ENCODE measurements at regions not wholly inside any gene's neighbourhood (a gene's known extent, or its start where the extent isn't known, plus 50 kb on each side); places are given as distances from the start of the nearest gene placed in this dataset.

DNA sequence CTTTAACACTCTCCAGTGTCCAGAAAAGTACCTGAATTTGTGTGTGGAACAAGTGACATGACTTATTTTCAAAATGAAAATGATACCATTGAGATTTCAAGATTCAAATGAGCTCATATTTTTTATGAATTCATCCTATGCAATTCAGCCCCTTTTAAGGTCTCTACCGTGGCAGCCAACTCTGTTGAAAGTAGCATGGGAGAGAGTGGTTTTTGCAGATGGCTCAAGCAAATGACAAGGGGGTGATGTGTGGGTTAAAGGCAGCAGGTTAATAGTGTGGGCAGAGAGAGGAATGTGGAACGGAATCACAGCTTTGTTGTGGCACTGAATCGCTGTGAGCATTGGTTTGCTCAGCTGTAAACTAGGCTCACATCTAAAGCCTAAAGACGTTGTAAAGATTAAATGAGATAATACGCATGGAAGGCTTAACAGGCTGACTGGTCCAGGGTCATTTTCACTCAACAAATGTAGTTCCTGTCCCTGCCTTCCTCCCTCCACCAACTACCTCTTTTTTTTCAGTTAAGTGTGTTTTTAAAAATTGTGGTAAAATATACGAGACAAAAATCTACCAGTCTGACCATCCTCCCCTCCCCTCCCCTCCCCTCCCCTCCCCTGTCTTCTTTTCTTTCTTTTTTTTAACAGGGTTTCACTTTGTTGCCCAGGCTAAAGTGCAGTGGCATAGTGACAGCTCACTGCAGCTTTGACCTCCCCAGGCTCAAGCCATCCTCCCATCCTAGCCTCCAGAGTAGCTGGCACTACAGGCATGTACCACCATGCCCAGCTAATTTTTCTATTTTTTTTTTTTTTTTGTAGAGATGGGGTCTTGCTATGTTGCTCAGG is 114.7 kb upstream of the ZNF217 start:
- no peaks in the 10 kb centered on the region for H3K36me3 ChIP-seq
- H3K4me1 ChIP-seq = peaks cover 35% of the 10 kb centered on the region
- peak; percentile 16 for DNase-seq (ENCODE audit: low spot score)
- H3K4me1 Mint-ChIP-seq = peaks cover 31% of the 10 kb centered on the region
- H3K27me3 Mint-ChIP-seq (ENCODE audit: insufficient read depth, low read depth) = no peaks in the 10 kb centered on the region
- no peaks in the 10 kb centered on the region for H3K9me3 Mint-ChIP-seq
- peaks cover 32% of the 10 kb centered on the region for H3F3A ChIP-seq (ENCODE audit: low read depth)
- no peak overlapping the region for H3K4me2 ChIP-seq
- no peaks in the 10 kb centered on the region for H3K9me3 ChIP-seq (ENCODE audit: low read depth)
- H3K79me2 ChIP-seq (ENCODE audit: low read depth) = no peaks in the 10 kb centered on the region
- H3K4me3 ChIP-seq = no peak overlapping the region
- H3K27ac ChIP-seq = no peak overlapping the region
- H3K27me3 ChIP-seq = no peaks in the 10 kb centered on the region
- TF ChIP-seq EZH2 (IDR thresholded peaks at IDR 0.05) = no peak
- TF ChIP-seq EZH2phosphoT487 (IDR thresholded peaks at IDR 0.05) = no peak
- TF ChIP-seq, protein P1, sequence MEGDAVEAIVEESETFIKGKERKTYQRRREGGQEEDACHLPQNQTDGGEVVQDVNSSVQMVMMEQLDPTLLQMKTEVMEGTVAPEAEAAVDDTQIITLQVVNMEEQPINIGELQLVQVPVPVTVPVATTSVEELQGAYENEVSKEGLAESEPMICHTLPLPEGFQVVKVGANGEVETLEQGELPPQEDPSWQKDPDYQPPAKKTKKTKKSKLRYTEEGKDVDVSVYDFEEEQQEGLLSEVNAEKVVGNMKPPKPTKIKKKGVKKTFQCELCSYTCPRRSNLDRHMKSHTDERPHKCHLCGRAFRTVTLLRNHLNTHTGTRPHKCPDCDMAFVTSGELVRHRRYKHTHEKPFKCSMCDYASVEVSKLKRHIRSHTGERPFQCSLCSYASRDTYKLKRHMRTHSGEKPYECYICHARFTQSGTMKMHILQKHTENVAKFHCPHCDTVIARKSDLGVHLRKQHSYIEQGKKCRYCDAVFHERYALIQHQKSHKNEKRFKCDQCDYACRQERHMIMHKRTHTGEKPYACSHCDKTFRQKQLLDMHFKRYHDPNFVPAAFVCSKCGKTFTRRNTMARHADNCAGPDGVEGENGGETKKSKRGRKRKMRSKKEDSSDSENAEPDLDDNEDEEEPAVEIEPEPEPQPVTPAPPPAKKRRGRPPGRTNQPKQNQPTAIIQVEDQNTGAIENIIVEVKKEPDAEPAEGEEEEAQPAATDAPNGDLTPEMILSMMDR (IDR thresholded peaks at IDR 0.05) = no peak
- no peaks in the 10 kb centered on the region for H4K20me1 ChIP-seq (ENCODE audit: low read depth)
- no peak overlapping the region for H3K9ac ChIP-seq
- no peak overlapping the region for H3K4me3 Mint-ChIP-seq
- H2AFZ ChIP-seq (replicated peaks) = no peak overlapping the region
- H3K27ac Mint-ChIP-seq = peak overlapping the region; percentile 98
- H3K36me3 Mint-ChIP-seq = no peaks in the 10 kb centered on the region

DNA sequence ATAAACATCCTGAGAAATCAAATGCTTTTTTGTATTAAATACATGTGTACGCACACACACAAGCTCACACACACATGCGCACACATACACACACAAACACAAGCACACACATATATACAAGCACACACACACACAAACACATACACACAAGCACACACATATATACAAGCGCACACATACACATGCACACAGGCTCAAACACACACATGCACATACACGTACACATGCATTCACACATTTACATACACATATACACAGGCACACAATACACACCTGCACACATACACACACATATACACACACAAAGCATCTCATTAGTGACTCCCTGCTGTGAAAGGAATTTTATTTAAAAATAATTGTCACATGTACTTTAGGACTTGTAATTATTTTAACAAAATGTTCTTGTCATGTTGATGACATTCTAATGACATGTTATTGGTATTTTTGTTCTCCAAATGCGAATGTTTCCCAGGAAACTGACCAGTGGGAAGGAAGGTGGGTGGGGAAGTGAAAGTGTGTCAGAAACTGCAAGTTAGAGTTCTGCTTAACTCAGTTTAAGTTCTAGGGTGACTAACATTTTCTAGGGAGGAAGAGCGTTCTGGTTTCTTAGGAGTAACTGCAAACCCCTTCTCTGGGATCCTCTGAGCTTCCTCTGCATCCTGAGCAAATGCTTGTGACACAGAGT is 113.9 kb upstream of the ZNF217 start:
- TF ChIP-seq EZH2 (IDR thresholded peaks at IDR 0.05) (no peak), EZH2phosphoT487 (IDR thresholded peaks at IDR 0.05) (no peak)
- TF ChIP-seq, protein P1 (IDR thresholded peaks at IDR 0.05) = no peak
- Histone ChIP-seq H3K4me2 (no peak overlapping the region), H3F3A (ENCODE audit: low read depth) (peaks cover 28% of the 10 kb centered on the region), H3K9ac (no peak overlapping the region), H3K36me3 (no peaks in the 10 kb centered on the region), H2AFZ (replicated peaks) (peak overlapping the region; percentile 83), H3K79me2 (ENCODE audit: low read depth) (no peaks in the 10 kb centered on the region), H3K4me1 (peaks cover 27% of the 10 kb centered on the region), H3K4me3 (no peak overlapping the region), H4K20me1 (ENCODE audit: low read depth) (no peaks in the 10 kb centered on the region), H3K9me3 (ENCODE audit: low read depth) (no peaks in the 10 kb centered on the region), H3K27ac (peak overlapping the region; percentile 31), H3K27me3 (no peaks in the 10 kb centered on the region)
- peak overlapping the region; percentile 98 for H3K27ac Mint-ChIP-seq
- H3K27me3 Mint-ChIP-seq (ENCODE audit: insufficient read depth, low read depth) = no peaks in the 10 kb centered on the region
- no peaks in the 10 kb centered on the region for H3K9me3 Mint-ChIP-seq
- H3K4me1 Mint-ChIP-seq = peaks cover 31% of the 10 kb centered on the region
- H3K36me3 Mint-ChIP-seq = no peaks in the 10 kb centered on the region
- no peak overlapping the region for H3K4me3 Mint-ChIP-seq
- no peak for DNase-seq (ENCODE audit: low spot score)

DNA sequence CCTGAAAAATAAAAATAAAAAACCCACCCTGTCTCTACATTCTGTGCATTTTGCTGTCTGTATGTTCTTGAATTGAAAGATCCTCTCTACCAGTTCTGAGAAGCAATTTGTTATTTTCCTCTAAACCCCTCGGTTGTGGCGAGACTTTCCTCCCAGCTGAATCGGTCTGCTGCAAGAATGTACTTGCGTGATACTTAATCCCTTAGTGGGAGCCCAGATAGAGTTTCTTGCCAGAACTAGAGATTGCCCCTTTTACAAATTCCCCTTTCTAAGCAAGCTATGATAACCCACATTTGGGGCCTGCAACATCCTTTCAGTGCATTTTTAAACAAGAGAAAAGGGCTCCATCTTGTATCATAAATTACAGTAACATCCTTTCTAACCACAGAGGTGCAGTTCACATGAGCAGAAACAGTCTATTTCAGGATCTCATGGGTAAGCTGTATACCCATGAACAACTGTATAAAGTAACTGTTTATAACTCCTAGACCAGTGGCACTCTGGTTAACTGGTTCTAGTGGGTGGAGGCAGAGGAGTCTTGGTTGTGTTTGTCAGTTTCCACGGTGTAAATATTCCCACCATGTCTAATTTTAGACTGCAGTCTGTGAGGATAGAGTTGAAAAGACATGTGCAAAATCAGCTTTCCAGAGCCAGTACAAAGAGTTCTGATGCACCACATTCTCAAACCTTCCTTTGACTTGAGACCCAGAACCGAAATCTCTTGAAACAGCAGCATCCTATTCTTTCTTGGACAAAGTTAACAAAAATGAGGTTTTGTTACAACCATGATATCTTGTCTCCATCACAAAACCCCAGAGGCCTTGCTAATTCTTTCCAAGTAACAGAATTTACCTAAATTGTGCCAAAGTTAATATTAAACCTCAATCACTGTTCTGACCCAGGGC is 113.1 kb upstream of the ZNF217 start:
- H3K4me2 ChIP-seq = no peak overlapping the region
- no peak overlapping the region for H3K9ac ChIP-seq

More for the DNA sequence above, 113.1 kb upstream of the ZNF217 start:
- H3K4me3 Mint-ChIP-seq = peak overlapping the region; percentile 50
- H3K27ac ChIP-seq = peak overlapping the region; percentile 31
- H3K9me3 Mint-ChIP-seq = no peaks in the 10 kb centered on the region
- H3K4me3 ChIP-seq = no peak overlapping the region
- peak overlapping the region; percentile 98 for H3K27ac Mint-ChIP-seq
- H3F3A ChIP-seq (ENCODE audit: low read depth) = peaks cover 23% of the 10 kb centered on the region
- no peaks in the 10 kb centered on the region for H3K36me3 ChIP-seq
- H3K9me3 ChIP-seq (ENCODE audit: low read depth) = no peaks in the 10 kb centered on the region
- peaks cover 19% of the 10 kb centered on the region for H3K4me1 ChIP-seq
- peak overlapping the region; percentile 83 for H2AFZ ChIP-seq (replicated peaks)
- no peaks in the 10 kb centered on the region for H3K27me3 Mint-ChIP-seq (ENCODE audit: insufficient read depth, low read depth)
- TF ChIP-seq, protein P1 (IDR thresholded peaks at IDR 0.05) = no peak
- TF ChIP-seq EZH2phosphoT487 (IDR thresholded peaks at IDR 0.05) (no peak), EZH2 (IDR thresholded peaks at IDR 0.05) (no peak)
- H3K27me3 ChIP-seq = no peaks in the 10 kb centered on the region
- H3K36me3 Mint-ChIP-seq = no peaks in the 10 kb centered on the region
- H4K20me1 ChIP-seq (ENCODE audit: low read depth) = no peaks in the 10 kb centered on the region
- no peaks in the 10 kb centered on the region for H3K79me2 ChIP-seq (ENCODE audit: low read depth)
- H3K4me1 Mint-ChIP-seq = peaks cover 31% of the 10 kb centered on the region
- DNase-seq (ENCODE audit: low spot score) = peak; percentile 38

All from neural progenitor cell (in vitro differentiated cells).